Heart left ventricle (tissue), 13 donors: ENCODE measurements at regions not wholly inside any gene's neighbourhood (a gene's known extent, or its start where the extent isn't known, plus 50 kb on each side); places are given as distances from the start of the nearest gene placed in this dataset.

Experiments used
- POLR2A ChIP-seq, 2 donors: fragments of 450-650 bp; IDR thresholded peaks; one replicate each; pipeline ENCODE4 v1.6.1; 2017; ENCODE audit warnings: antibody characterized with exemption in 2 of 2, mild to moderate bottlenecking in 2 of 2, moderate library complexity in 2 of 2
- TF ChIP-seq, protein P1 (sequence below), 12 donors: fragments of 200-600 bp; sonication (generic) in 4 of 12; IDR thresholded peaks; one replicate each; pipeline versions ENCODE4 v1.5.0 to v1.8.0; 2018 to 2022; ENCODE audit warnings: antibody characterized with exemption in 12 of 12, mild to moderate bottlenecking in 5 of 12
- donor health status: ischemic (EF 13 %, LVEDD 7.1; RV severe dilation, severe dysfunction).
- donor health status: DM: no; HTN: yes; CAD: no.
- donor health status: DM: no; HTN: no; CAD: no.
- donor health status: ischemic (EF 25% LVEDD 6.9; RV normal size, moderate dysfunction).
- donor health status: ischemic (EF 25% LVEDD 5.7; RV mildly dilated, moderate dysfunction).
- donor health status: ischemic (EF 35%, LVEDD 5.7; RV mildly dilated, moderate dysfunction).
- donor health status: nonischemic (EF 11% LVEDD 7.7; RV severe dilation, severe dysfunction).
- donor health status: DM: yes; HTN: yes; CAD: no.
- donor health status: PGD.
- donor health status: ischemic (EF 29% LVEDD 5.4; RV normal size, mild dysfunction).
- donor health status: nonischemic (EF 23%, LVEDD 6.1; RV moderate dilation, normal function).

DNA sequence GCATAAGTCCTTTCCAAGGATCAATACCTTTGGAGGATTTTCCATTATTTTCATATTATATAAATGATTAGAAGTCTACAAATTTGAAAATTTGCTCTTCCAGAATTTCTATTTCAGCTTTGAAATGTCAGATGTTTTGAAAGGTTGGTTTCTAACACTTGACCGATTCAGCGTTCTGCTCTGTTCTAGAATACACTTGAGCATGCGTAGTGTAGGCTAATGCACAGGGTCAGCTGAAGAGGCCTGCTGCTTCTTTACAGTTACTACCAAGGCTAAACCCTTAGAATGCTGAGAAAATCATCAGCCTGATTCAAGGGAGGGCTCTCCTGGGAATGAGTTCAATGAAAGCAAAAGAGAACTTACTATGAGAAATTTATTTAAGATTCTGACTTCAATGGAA is 177.6 kb downstream of the RNF144B start:
- TF ChIP-seq, protein P1, sequence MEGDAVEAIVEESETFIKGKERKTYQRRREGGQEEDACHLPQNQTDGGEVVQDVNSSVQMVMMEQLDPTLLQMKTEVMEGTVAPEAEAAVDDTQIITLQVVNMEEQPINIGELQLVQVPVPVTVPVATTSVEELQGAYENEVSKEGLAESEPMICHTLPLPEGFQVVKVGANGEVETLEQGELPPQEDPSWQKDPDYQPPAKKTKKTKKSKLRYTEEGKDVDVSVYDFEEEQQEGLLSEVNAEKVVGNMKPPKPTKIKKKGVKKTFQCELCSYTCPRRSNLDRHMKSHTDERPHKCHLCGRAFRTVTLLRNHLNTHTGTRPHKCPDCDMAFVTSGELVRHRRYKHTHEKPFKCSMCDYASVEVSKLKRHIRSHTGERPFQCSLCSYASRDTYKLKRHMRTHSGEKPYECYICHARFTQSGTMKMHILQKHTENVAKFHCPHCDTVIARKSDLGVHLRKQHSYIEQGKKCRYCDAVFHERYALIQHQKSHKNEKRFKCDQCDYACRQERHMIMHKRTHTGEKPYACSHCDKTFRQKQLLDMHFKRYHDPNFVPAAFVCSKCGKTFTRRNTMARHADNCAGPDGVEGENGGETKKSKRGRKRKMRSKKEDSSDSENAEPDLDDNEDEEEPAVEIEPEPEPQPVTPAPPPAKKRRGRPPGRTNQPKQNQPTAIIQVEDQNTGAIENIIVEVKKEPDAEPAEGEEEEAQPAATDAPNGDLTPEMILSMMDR (IDR thresholded peaks at IDR 0.05) = no peak
- TF ChIP-seq POLR2A (IDR thresholded peaks at IDR 0.05) = no peak
